Mesenchymal stem cell (in vitro differentiated cells and primary cell): ENCODE measurements at regions not wholly inside any gene's neighbourhood (a gene's known extent, or its start where the extent isn't known, plus 50 kb on each side); places are given as distances from the start of the nearest gene placed in this dataset.

Experiments
- DNase-seq: peaks from one replicate; pipeline ENCODE4 v3.0.0-alpha.2; 2013
- H2AFZ ChIP-seq: one replicate; pipeline ENCODE4 v1.6.1; 2013; ENCODE audit warnings: low read depth, mild to moderate bottlenecking, control low read depth, inconsistent platforms, low read length, moderate library complexity
- H2AK5ac ChIP-seq: 2 replicates; pipeline ENCODE4 v1.6.1; 2013; ENCODE audit warnings: low read length, moderate library complexity, mild to moderate bottlenecking, inconsistent platforms; ENCODE audit not compliant: severe bottlenecking
- H2BK120ac ChIP-seq: one replicate; pipeline ENCODE4 v1.6.1; 2013; ENCODE audit warnings: low read depth, mild to moderate bottlenecking, inconsistent platforms, low read length, moderate library complexity
- H2BK12ac ChIP-seq, 2 experiments: one replicate each; pipeline ENCODE4 v1.6.1; 2013; ENCODE audit warnings: inconsistent platforms in 2 of 2, low read length in 2 of 2, mild to moderate bottlenecking in 2 of 2, moderate library complexity in 2 of 2, control low read depth in 1 of 2
- H2BK15ac ChIP-seq: one replicate; pipeline ENCODE4 v1.6.1; 2013; ENCODE audit warnings: mild to moderate bottlenecking, low read depth, inconsistent platforms; ENCODE audit not compliant: poor library complexity, severe bottlenecking
- H2BK5ac ChIP-seq: 2 replicates; pipeline ENCODE4 v1.6.1; 2013; ENCODE audit warnings: low read depth, mild to moderate bottlenecking, low read length, control low read depth, inconsistent platforms; ENCODE audit not compliant: poor library complexity, severe bottlenecking
- H3K14ac ChIP-seq, 2 experiments: one replicate each; pipeline ENCODE4 v1.6.1; 2013; ENCODE audit warnings: inconsistent platforms in 2 of 2, low read length in 2 of 2, control low read depth in 1 of 2, mild to moderate bottlenecking in 1 of 2, moderate library complexity in 1 of 2
- H3K18ac ChIP-seq, 2 experiments: one replicate each; pipeline ENCODE4 v1.6.1; 2013; ENCODE audit warnings: inconsistent platforms in 2 of 2, low read length in 2 of 2, control low read depth in 1 of 2, low read depth in 1 of 2, mild to moderate bottlenecking in 1 of 2
- H3K23ac ChIP-seq, 2 experiments: one replicate each; pipeline ENCODE4 v1.6.1; 2013; ENCODE audit warnings: inconsistent platforms in 2 of 2, low read length in 2 of 2, mild to moderate bottlenecking in 2 of 2, moderate library complexity in 2 of 2, control low read depth in 1 of 2
- H3K27ac ChIP-seq: 2 replicates; pipeline ENCODE4 v1.5.1; 2013; ENCODE audit warnings: mild to moderate bottlenecking, moderate library complexity, low read length, control low read depth, inconsistent platforms; ENCODE audit not compliant: poor library complexity, severe bottlenecking
- H3K27me3 ChIP-seq, 2 experiments: 2 replicates each; pipeline versions ENCODE4 v1.6.1 to v1.7.0; 2013; ENCODE audit warnings: low read length in 2 of 2, mild to moderate bottlenecking in 2 of 2, moderate library complexity in 2 of 2, control low read depth in 1 of 2, inconsistent platforms in 1 of 2; ENCODE audit not compliant: control insufficient read depth in 1 of 2, insufficient read depth in 1 of 2
- H3K36me3 ChIP-seq, 2 experiments: 2 replicates each; pipeline versions ENCODE4 v1.6.1 to v1.7.0; 2013; ENCODE audit warnings: low read length in 2 of 2, control low read depth in 1 of 2, inconsistent platforms in 1 of 2, low read depth in 1 of 2, mild to moderate bottlenecking in 1 of 2; ENCODE audit not compliant: insufficient read depth in 2 of 2, control insufficient read depth in 1 of 2
- H3K4ac ChIP-seq, 2 experiments: one replicate each; pipeline ENCODE4 v1.6.1; 2013; ENCODE audit warnings: inconsistent platforms in 2 of 2, low read length in 2 of 2, mild to moderate bottlenecking in 2 of 2, moderate library complexity in 2 of 2, control low read depth in 1 of 2, low read depth in 1 of 2
- H3K4me1 ChIP-seq: 2 replicates; pipeline ENCODE4 v1.6.1; 2013; ENCODE audit warnings: low read depth, low read length, control low read depth; ENCODE audit not compliant: control insufficient read depth, insufficient read depth
- H3K4me2 ChIP-seq: 2 replicates; pipeline ENCODE4 v1.6.1; 2013; ENCODE audit warnings: low read length, mild to moderate bottlenecking, inconsistent platforms; ENCODE audit not compliant: poor library complexity, severe bottlenecking
- H3K4me3 ChIP-seq, 2 experiments: 2 replicates each; pipeline versions ENCODE4 v1.5.1 to v1.7.0; 2013; ENCODE audit warnings: low read length in 2 of 2, mild to moderate bottlenecking in 2 of 2, control low read depth in 1 of 2, low read depth in 1 of 2; ENCODE audit not compliant: insufficient read depth in 1 of 2
- H3K79me1 ChIP-seq: replicated peaks from 2 replicates; pipeline ENCODE4 v1.6.1; 2013; ENCODE audit warnings: mild to moderate bottlenecking, control low read depth, low read length, inconsistent platforms; ENCODE audit not compliant: poor library complexity, severe bottlenecking
- H3K9ac ChIP-seq: 2 replicates; pipeline ENCODE4 v1.7.0; 2013; ENCODE audit warnings: mild to moderate bottlenecking, low read length, moderate library complexity
- H3K9me3 ChIP-seq: 2 replicates; pipeline ENCODE4 v1.7.0; 2013; ENCODE audit warnings: mild to moderate bottlenecking, low read length; ENCODE audit not compliant: control insufficient read depth
- H4K8ac ChIP-seq: one replicate; pipeline ENCODE4 v1.6.1; 2013; ENCODE audit warnings: inconsistent platforms, mild to moderate bottlenecking, low read length, moderate library complexity
- H4K91ac ChIP-seq: one replicate; pipeline ENCODE4 v1.6.1; 2013; ENCODE audit warnings: mild to moderate bottlenecking, low read length, inconsistent platforms
- WGBS: methylation state at CpG from one replicate; pipeline ENCODE4 v1.1.7; 2013; ENCODE audit warnings: mixed read lengths; 5-methylcytosine and 5-hydroxymethylcytosine counted together

- Histone ChIP-seq H2BK120ac (no peak overlapping the region), H3K4me1 (no peaks in the 10 kb centered on the region), H3K4ac (no peak overlapping the region), H3K9me3 (peaks cover 40% of the 10 kb centered on the region), H3K9ac (no peak overlapping the region), H2AFZ (no peak overlapping the region), H2BK5ac (no peak overlapping the region), H3K79me1 (no peaks in the 10 kb centered on the region), H3K4me3 (no peak overlapping the region), H4K8ac (no peak overlapping the region), H3K14ac (no peak overlapping the region), H3K27me3 (no peaks in the 10 kb centered on the region), H3K36me3 (no peaks in the 10 kb centered on the region), H3K18ac (no peak overlapping the region), H4K91ac (no peak overlapping the region), H2AK5ac (no peak overlapping the region), H2BK12ac (no peak overlapping the region), H3K23ac (no peak overlapping the region), H2BK15ac (no peak overlapping the region), H3K27ac (peak overlapping the region; percentile 92), H3K4me2 (peak overlapping the region; percentile 34)
- WGBS = 22% methylated on average over 2 of the region's 2 CpGs
- peak; percentile 70 for DNase-seq
Observed at GRCh38 chr4:160129439-160129838, 1026.6 kb downstream of the RAPGEF2 start.

- 14% methylated on average over 1 of the region's 2 CpGs for WGBS
- no peak overlapping the region for H3K4me3 ChIP-seq
Observed at GRCh38 chr4:160136021-160136420, 1033.1 kb downstream of the RAPGEF2 start.

DNA sequence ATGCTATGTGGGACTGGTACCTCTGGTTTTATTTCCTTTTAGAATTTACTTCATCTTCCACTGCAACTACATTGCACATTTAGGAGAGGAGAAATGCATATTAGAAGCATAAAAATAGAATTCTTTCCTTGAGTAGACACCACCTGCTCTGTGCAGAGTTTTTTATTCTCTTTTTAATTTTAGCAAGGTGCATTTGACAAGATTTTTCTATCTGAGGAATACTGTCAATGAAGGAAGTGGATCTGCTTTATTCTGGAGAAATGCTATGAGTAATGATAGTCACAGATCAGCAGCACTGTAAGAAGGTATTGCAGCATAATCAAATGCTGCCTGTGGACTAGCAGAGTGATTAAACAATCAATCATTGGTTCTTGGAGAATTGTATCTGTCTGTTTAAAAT lies 1038.3 kb downstream of the RAPGEF2 start:
- no peak overlapping the region for H3K4ac ChIP-seq
- peaks cover 6% of the 10 kb centered on the region for H3K9me3 ChIP-seq
- no peak overlapping the region for H4K8ac ChIP-seq
- no peaks in the 10 kb centered on the region for H3K27me3 ChIP-seq
- no peak for DNase-seq
- H3K4me1 ChIP-seq = no peaks in the 10 kb centered on the region
- no peak overlapping the region for H3K18ac ChIP-seq
- H3K36me3 ChIP-seq = no peaks in the 10 kb centered on the region
- no peak overlapping the region for H3K14ac ChIP-seq
- H3K27ac ChIP-seq = no peak overlapping the region
- H3K23ac ChIP-seq = no peak overlapping the region
- H2AFZ ChIP-seq = no peak overlapping the region
- no peak overlapping the region for H2BK15ac ChIP-seq
- H2BK5ac ChIP-seq = no peak overlapping the region
- no peaks in the 10 kb centered on the region for H3K79me1 ChIP-seq
- no peak overlapping the region for H3K4me2 ChIP-seq
- H2BK12ac ChIP-seq = no peak overlapping the region
- no peak overlapping the region for H3K4me3 ChIP-seq
- H3K9ac ChIP-seq = no peak overlapping the region
- H4K91ac ChIP-seq = no peak overlapping the region
- H2BK120ac ChIP-seq = no peak overlapping the region
- H2AK5ac ChIP-seq = no peak overlapping the region

More at GRCh38 chr4:160136021-160136420, 1033.1 kb downstream of the RAPGEF2 start:
- no peak overlapping the region for H2BK5ac ChIP-seq
- H3K79me1 ChIP-seq = no peaks in the 10 kb centered on the region
- no peak overlapping the region for H2BK120ac ChIP-seq
- no peaks in the 10 kb centered on the region for H3K27me3 ChIP-seq
- H3K4me1 ChIP-seq = no peaks in the 10 kb centered on the region
- H3K27ac ChIP-seq = no peak overlapping the region
- H3K4me2 ChIP-seq = no peak overlapping the region
- H4K8ac ChIP-seq = no peak overlapping the region
- no peaks in the 10 kb centered on the region for H3K36me3 ChIP-seq
- H2AK5ac ChIP-seq = no peak overlapping the region
- no peak overlapping the region for H2BK12ac ChIP-seq
- H2AFZ ChIP-seq = no peak overlapping the region
- no peak overlapping the region for H3K4ac ChIP-seq
- no peak overlapping the region for H4K91ac ChIP-seq
- DNase-seq = peak; percentile 2
- no peak overlapping the region for H3K14ac ChIP-seq
- H3K9ac ChIP-seq = no peak overlapping the region
- H2BK15ac ChIP-seq = no peak overlapping the region
- peaks cover 32% of the 10 kb centered on the region for H3K9me3 ChIP-seq
- H3K23ac ChIP-seq = no peak overlapping the region
- H3K18ac ChIP-seq = no peak overlapping the region

DNA sequence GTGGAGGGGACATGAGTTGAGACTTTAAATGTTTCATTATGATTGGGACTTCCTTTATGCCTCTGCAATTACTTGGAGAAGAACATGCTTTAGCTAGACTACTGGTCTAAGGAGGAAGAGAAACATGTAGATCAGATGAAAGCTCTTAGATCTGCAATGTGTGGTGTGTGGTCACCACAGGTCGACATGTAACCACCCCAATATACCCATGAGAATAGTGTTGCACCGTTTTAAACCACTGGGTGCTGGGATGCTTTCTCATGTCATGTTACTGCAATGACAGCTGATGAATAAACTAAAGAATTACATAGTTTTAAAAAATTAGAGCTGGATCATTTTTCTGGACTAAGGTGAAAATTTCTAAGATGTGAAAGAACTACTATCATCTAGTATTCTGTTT lies 1039.7 kb downstream of the RAPGEF2 start:
- Histone ChIP-seq H3K9ac (no peak overlapping the region), H2BK5ac (no peak overlapping the region), H3K4me3 (no peak overlapping the region), H4K91ac (no peak overlapping the region), H2BK120ac (no peak overlapping the region), H3K18ac (no peak overlapping the region), H4K8ac (no peak overlapping the region), H3K23ac (no peak overlapping the region), H3K27ac (no peak overlapping the region), H3K27me3 (no peaks in the 10 kb centered on the region), H3K79me1 (no peaks in the 10 kb centered on the region), H3K4ac (no peak overlapping the region), H2BK15ac (no peak overlapping the region), H3K36me3 (no peaks in the 10 kb centered on the region), H2AFZ (no peak overlapping the region), H3K4me1 (no peaks in the 10 kb centered on the region), H2BK12ac (no peak overlapping the region), H2AK5ac (no peak overlapping the region), H3K4me2 (no peak overlapping the region), H3K14ac (no peak overlapping the region), H3K9me3 (peaks cover 6% of the 10 kb centered on the region)
- WGBS = no CpG with 5 or more reads among the region's 2 CpGs
- DNase-seq = no peak
